ENCODE measurements at regions not wholly inside any gene's neighbourhood (a gene's known extent, or its start where the extent isn't known, plus 50 kb on each side); places are given as distances from the start of the nearest gene placed in this dataset.

- Histone ChIP-seq H2BK5ac (ENCODE audit: low read length) (no peak overlapping the region), H4K5ac (ENCODE audit: low read length) (no peak overlapping the region), H2BK120ac (ENCODE audit: low read depth, low read length) (no peak overlapping the region), H3K79me1 (ENCODE audit: low read length) (no peaks in the 10 kb centered on the region), H3K23ac (ENCODE audit: low read length) (no peak overlapping the region), H3K9ac (ENCODE audit: low read length) (no peak overlapping the region), H3K18ac (ENCODE audit: low read length) (no peak overlapping the region), H3K36me3 (ENCODE audit: control insufficient read depth, insufficient read depth, low read length) (no peaks in the 10 kb centered on the region), H3K27ac (ENCODE audit: low read depth, low read length) (no peak overlapping the region), H3K56ac (ENCODE audit: low read length) (no peak overlapping the region), H4K8ac (ENCODE audit: low read depth, low read length) (no peak overlapping the region), H3K27me3 (ENCODE audit: insufficient read depth, low read length, poor library complexity) (no peaks in the 10 kb centered on the region), H3K4me2 (ENCODE audit: low read length) (no peak overlapping the region), H3K4me1 (ENCODE audit: control insufficient read depth, low read depth, low read length) (no peaks in the 10 kb centered on the region), H2BK15ac (replicated peaks; ENCODE audit: low read depth) (no peak overlapping the region), H3K4me3 (ENCODE audit: low read length) (no peak overlapping the region), H2AK5ac (ENCODE audit: low read length) (no peak overlapping the region), H3K79me2 (ENCODE audit: control insufficient read depth, insufficient read depth, low read length) (no peaks in the 10 kb centered on the region), H3K4ac (ENCODE audit: low read depth, low read length) (no peak overlapping the region)
- WGBS (ENCODE audit: extremely low coverage, insufficient coverage, low lambda C conversion rate): no CpG with 5 or more reads among the region's 2 CpGs
- DNase-seq: no peak
Observed at GRCh38 chr1:213868482-213868881, 119.3 kb upstream of the PROX1 start.

GRCh38 chr1:213871179-213871578 is 116.6 kb upstream of the PROX1 start:
- Histone ChIP-seq H3K4ac (ENCODE audit: low read depth, low read length) (no peak overlapping the region), H3K18ac (ENCODE audit: low read length) (no peak overlapping the region), H4K5ac (ENCODE audit: low read length) (no peak overlapping the region), H3K9ac (ENCODE audit: low read length) (no peak overlapping the region), H3K27ac (ENCODE audit: low read depth, low read length) (no peak overlapping the region), H2BK5ac (ENCODE audit: low read length) (no peak overlapping the region), H3K27me3 (ENCODE audit: insufficient read depth, low read length, poor library complexity) (no peaks in the 10 kb centered on the region), H3K23ac (ENCODE audit: low read length) (no peak overlapping the region), H3K79me2 (ENCODE audit: control insufficient read depth, insufficient read depth, low read length) (no peaks in the 10 kb centered on the region), H3K4me1 (ENCODE audit: control insufficient read depth, low read depth, low read length) (no peaks in the 10 kb centered on the region), H3K4me2 (ENCODE audit: low read length) (no peak overlapping the region), H3K56ac (ENCODE audit: low read length) (no peak overlapping the region), H2BK120ac (ENCODE audit: low read depth, low read length) (no peak overlapping the region), H3K36me3 (ENCODE audit: control insufficient read depth, insufficient read depth, low read length) (no peaks in the 10 kb centered on the region), H4K8ac (ENCODE audit: low read depth, low read length) (no peak overlapping the region), H3K79me1 (ENCODE audit: low read length) (no peaks in the 10 kb centered on the region), H2AK5ac (ENCODE audit: low read length) (no peak overlapping the region), H2BK15ac (replicated peaks; ENCODE audit: low read depth) (no peak overlapping the region), H3K4me3 (ENCODE audit: low read length) (no peak overlapping the region)
- no CpG with 5 or more reads among the region's 4 CpGs for WGBS (ENCODE audit: extremely low coverage, insufficient coverage, low lambda C conversion rate)
- DNase-seq: no peak

DNA sequence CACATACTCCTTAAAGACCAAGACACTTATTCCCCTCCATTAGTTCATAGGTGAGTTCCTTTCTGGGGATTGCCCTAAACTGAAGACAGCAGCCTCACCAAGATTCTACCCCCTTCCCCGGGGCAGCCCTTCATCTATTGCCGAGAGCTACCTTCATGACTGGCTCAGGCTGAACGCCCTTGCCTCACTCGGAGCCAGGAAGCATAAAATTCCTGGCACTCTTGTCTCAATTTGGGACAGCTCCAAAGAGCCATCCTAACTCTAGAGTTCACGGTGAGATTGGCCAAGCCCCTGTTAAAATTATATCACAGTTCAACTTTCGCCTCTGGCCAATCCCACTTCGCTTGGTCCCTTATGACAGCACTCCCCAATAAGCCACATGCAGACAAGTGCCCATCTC is 113.0 kb upstream of the PROX1 start:
- Histone ChIP-seq H3K36me3 (ENCODE audit: control insufficient read depth, insufficient read depth, low read length) (no peaks in the 10 kb centered on the region), H3K9ac (ENCODE audit: low read length) (no peak overlapping the region), H2BK15ac (replicated peaks; ENCODE audit: low read depth) (no peak overlapping the region), H3K4me3 (ENCODE audit: low read length) (no peak overlapping the region), H3K18ac (ENCODE audit: low read length) (no peak overlapping the region), H2AK5ac (ENCODE audit: low read length) (no peak overlapping the region), H3K23ac (ENCODE audit: low read length) (no peak overlapping the region), H3K27ac (ENCODE audit: low read depth, low read length) (no peak overlapping the region), H3K79me2 (ENCODE audit: control insufficient read depth, insufficient read depth, low read length) (no peaks in the 10 kb centered on the region), H3K4ac (ENCODE audit: low read depth, low read length) (no peak overlapping the region), H4K8ac (ENCODE audit: low read depth, low read length) (no peak overlapping the region), H2BK120ac (ENCODE audit: low read depth, low read length) (no peak overlapping the region), H2BK5ac (ENCODE audit: low read length) (no peak overlapping the region), H3K79me1 (ENCODE audit: low read length) (no peaks in the 10 kb centered on the region), H3K56ac (ENCODE audit: low read length) (no peak overlapping the region), H3K27me3 (ENCODE audit: insufficient read depth, low read length, poor library complexity) (no peaks in the 10 kb centered on the region), H4K5ac (ENCODE audit: low read length) (no peak overlapping the region), H3K4me2 (ENCODE audit: low read length) (no peak overlapping the region), H3K4me1 (ENCODE audit: control insufficient read depth, low read depth, low read length) (no peaks in the 10 kb centered on the region)
- no CpG with 5 or more reads among the region's 7 CpGs for WGBS (ENCODE audit: extremely low coverage, insufficient coverage, low lambda C conversion rate)
- DNase-seq: no peak

GRCh38 chr1:213876531-213876930 is 111.2 kb upstream of the PROX1 start:
- H3K79me1 ChIP-seq (ENCODE audit: low read length): no peaks in the 10 kb centered on the region
- no peaks in the 10 kb centered on the region for H3K4me1 ChIP-seq (ENCODE audit: control insufficient read depth, low read depth, low read length)
- H3K18ac ChIP-seq (ENCODE audit: low read length): no peak overlapping the region
- no peak overlapping the region for H2BK120ac ChIP-seq (ENCODE audit: low read depth, low read length)
- H3K4me2 ChIP-seq (ENCODE audit: low read length): no peak overlapping the region
- H2AK5ac ChIP-seq (ENCODE audit: low read length): no peak overlapping the region
- no peaks in the 10 kb centered on the region for H3K79me2 ChIP-seq (ENCODE audit: control insufficient read depth, insufficient read depth, low read length)
- H4K8ac ChIP-seq (ENCODE audit: low read depth, low read length): no peak overlapping the region
- H3K27me3 ChIP-seq (ENCODE audit: insufficient read depth, low read length, poor library complexity): no peaks in the 10 kb centered on the region
- H4K5ac ChIP-seq (ENCODE audit: low read length): no peak overlapping the region
- no peak for DNase-seq
- H3K4me3 ChIP-seq (ENCODE audit: low read length): no peak overlapping the region
- no peaks in the 10 kb centered on the region for H3K36me3 ChIP-seq (ENCODE audit: control insufficient read depth, insufficient read depth, low read length)
- H3K56ac ChIP-seq (ENCODE audit: low read length): no peak overlapping the region
- no peak overlapping the region for H3K9ac ChIP-seq (ENCODE audit: low read length)
- H3K4ac ChIP-seq (ENCODE audit: low read depth, low read length): no peak overlapping the region
- no peak overlapping the region for H2BK5ac ChIP-seq (ENCODE audit: low read length)
- no peak overlapping the region for H3K23ac ChIP-seq (ENCODE audit: low read length)
- H3K27ac ChIP-seq (ENCODE audit: low read depth, low read length): no peak overlapping the region
- no peak overlapping the region for H2BK15ac ChIP-seq (replicated peaks; ENCODE audit: low read depth)

DNA sequence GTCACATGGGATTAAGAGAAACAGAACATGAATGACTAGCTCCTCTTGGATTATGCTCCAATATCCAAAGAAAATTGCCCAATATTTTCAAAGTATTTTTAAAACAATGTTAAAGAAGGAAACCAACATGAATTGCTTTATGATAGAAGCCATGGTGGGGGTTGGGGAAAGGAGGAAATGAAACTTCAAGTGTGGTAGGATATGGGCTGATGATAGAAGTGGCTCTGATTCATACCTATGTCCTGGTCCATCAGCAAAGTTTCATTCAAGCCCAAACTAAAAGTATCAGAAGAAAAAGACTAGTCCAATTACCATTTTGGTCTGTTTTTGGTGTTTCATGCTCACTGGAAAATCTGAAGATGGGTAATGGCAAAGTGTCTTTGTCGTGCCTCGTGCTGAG is 104.2 kb upstream of the PROX1 start:
- no peak overlapping the region for H3K4me3 ChIP-seq (ENCODE audit: low read length)
- DNase-seq: no peak
- H2BK5ac ChIP-seq (ENCODE audit: low read length): no peak overlapping the region
- no peak overlapping the region for H3K4ac ChIP-seq (ENCODE audit: low read depth, low read length)
- WGBS (ENCODE audit: extremely low coverage, insufficient coverage, low lambda C conversion rate): no CpG with 5 or more reads among the region's 2 CpGs
- no peak overlapping the region for H3K23ac ChIP-seq (ENCODE audit: low read length)
- no peaks in the 10 kb centered on the region for H3K79me1 ChIP-seq (ENCODE audit: low read length)
- H4K8ac ChIP-seq (ENCODE audit: low read depth, low read length): no peak overlapping the region
- no peak overlapping the region for H4K5ac ChIP-seq (ENCODE audit: low read length)
- no peak overlapping the region for H3K9ac ChIP-seq (ENCODE audit: low read length)
- no peaks in the 10 kb centered on the region for H3K4me1 ChIP-seq (ENCODE audit: control insufficient read depth, low read depth, low read length)
- H3K4me2 ChIP-seq (ENCODE audit: low read length): no peak overlapping the region
- no peak overlapping the region for H3K56ac ChIP-seq (ENCODE audit: low read length)
- no peaks in the 10 kb centered on the region for H3K36me3 ChIP-seq (ENCODE audit: control insufficient read depth, insufficient read depth, low read length)
- H2AK5ac ChIP-seq (ENCODE audit: low read length): no peak overlapping the region
- H3K79me2 ChIP-seq (ENCODE audit: control insufficient read depth, insufficient read depth, low read length): no peaks in the 10 kb centered on the region
- H3K27ac ChIP-seq (ENCODE audit: low read depth, low read length): no peak overlapping the region
- no peak overlapping the region for H2BK15ac ChIP-seq (replicated peaks; ENCODE audit: low read depth)
- H2BK120ac ChIP-seq (ENCODE audit: low read depth, low read length): no peak overlapping the region
- H3K18ac ChIP-seq (ENCODE audit: low read length): no peak overlapping the region
- H3K27me3 ChIP-seq (ENCODE audit: insufficient read depth, low read length, poor library complexity): no peaks in the 10 kb centered on the region

DNA sequence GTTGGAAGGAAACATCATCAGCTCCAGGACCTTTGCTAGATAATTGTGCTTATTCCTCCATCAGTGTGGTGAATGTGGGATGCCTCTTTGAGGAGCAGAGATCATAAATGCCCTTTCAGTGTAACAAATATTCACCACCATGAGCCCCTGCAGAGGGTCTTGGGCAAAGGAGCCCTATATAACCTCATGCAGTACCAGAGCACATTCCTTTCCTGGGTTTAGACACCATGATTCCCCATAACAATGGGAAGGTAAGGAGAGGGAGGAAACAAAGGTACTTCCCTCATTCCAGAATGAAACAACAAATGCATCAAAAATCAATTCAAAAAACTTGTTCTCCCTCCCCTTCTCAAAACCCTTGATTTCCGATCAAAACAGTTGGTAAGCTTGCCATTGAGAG is 103.4 kb upstream of the PROX1 start:
- no CpG with 5 or more reads among the region's 1 CpG for WGBS (ENCODE audit: extremely low coverage, insufficient coverage, low lambda C conversion rate)
- no peak overlapping the region for H3K9ac ChIP-seq (ENCODE audit: low read length)
- no peaks in the 10 kb centered on the region for H3K36me3 ChIP-seq (ENCODE audit: control insufficient read depth, insufficient read depth, low read length)
- no peak overlapping the region for H2AK5ac ChIP-seq (ENCODE audit: low read length)
- no peak overlapping the region for H2BK120ac ChIP-seq (ENCODE audit: low read depth, low read length)
- H3K23ac ChIP-seq (ENCODE audit: low read length): no peak overlapping the region
- no peaks in the 10 kb centered on the region for H3K79me2 ChIP-seq (ENCODE audit: control insufficient read depth, insufficient read depth, low read length)
- H4K5ac ChIP-seq (ENCODE audit: low read length): no peak overlapping the region
- H2BK15ac ChIP-seq (replicated peaks; ENCODE audit: low read depth): no peak overlapping the region
- H2BK5ac ChIP-seq (ENCODE audit: low read length): no peak overlapping the region
- H3K79me1 ChIP-seq (ENCODE audit: low read length): no peaks in the 10 kb centered on the region
- no peak overlapping the region for H3K4me2 ChIP-seq (ENCODE audit: low read length)
- H3K4ac ChIP-seq (ENCODE audit: low read depth, low read length): no peak overlapping the region
- DNase-seq: no peak
- no peak overlapping the region for H3K4me3 ChIP-seq (ENCODE audit: low read length)
- H3K27ac ChIP-seq (ENCODE audit: low read depth, low read length): no peak overlapping the region
- H3K27me3 ChIP-seq (ENCODE audit: insufficient read depth, low read length, poor library complexity): no peaks in the 10 kb centered on the region
- no peak overlapping the region for H3K18ac ChIP-seq (ENCODE audit: low read length)
- no peak overlapping the region for H4K8ac ChIP-seq (ENCODE audit: low read depth, low read length)
- H3K56ac ChIP-seq (ENCODE audit: low read length): no peak overlapping the region
- H3K4me1 ChIP-seq (ENCODE audit: control insufficient read depth, low read depth, low read length): no peaks in the 10 kb centered on the region

Measured in mesendoderm (in vitro differentiated cells).